OCI-LY1 (cell line): ENCODE measurements at regions not wholly inside any gene's neighbourhood (a gene's known extent, or its start where the extent isn't known, plus 50 kb on each side); places are given as distances from the start of the nearest gene placed in this dataset.

Experiments
- CTCF ChIP-seq: fragments of 200-600 bp; sonication (generic), shearing (Covaris generic); IDR thresholded peaks from 2 replicates; pipeline ENCODE4 v1.5.1; 2017; ENCODE audit warnings: mild to moderate bottlenecking, antibody characterized with exemption, low read length, moderate library complexity, mixed read lengths
- EZH2 ChIP-seq: fragments of 200-600 bp; sonication (generic), shearing (Covaris generic); IDR thresholded peaks from 2 replicates; pipeline ENCODE4 v1.8.0; 2017; ENCODE audit warnings: borderline replicate concordance, mixed run types, mild to moderate bottlenecking, antibody characterized with exemption, low read length, moderate library complexity, mixed read lengths

DNA sequence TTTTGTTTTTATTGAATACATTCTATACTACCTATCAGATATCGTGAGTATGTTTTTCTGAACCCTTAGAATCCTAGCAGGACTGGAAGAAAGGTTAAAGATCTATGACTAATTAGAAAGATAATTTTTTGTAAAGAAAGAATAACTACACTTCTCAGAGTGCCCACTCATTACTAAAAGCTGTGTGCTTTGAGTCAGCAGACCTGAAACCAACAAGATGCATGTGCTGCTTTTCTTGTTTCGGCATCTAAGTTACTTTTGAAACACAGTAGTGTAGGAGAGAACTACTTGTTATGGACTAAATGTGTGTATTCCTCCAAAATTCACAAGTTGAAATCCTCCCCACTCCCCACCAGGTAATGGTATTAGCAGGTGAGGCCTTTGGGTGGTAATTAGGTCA is 127.8 kb upstream of the ESRRG start:
- TF ChIP-seq CTCF (no peak), EZH2 (no peak)
